ENCODE measurements at regions not wholly inside any gene's neighbourhood (a gene's known extent, or its start where the extent isn't known, plus 50 kb on each side); places are given as distances from the start of the nearest gene placed in this dataset.

DNA sequence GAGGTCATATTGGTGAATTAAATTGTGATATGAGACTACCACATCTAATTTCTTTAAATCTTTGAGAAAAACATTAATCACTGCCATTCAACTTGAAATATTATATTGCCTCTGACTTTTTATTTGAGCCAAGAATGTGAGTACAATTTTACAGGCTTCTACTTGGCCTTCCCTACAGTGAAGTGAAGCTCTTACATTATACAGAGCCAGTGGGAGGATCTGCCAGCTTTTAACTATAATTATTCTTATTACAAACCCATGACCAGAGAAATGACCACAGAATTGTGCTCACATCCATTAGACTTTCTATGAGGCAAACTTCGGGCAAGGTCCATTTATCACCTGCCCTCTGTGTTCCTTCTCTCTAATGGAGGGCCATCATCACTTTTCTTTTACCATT, 114.2 kb downstream of the RERGL start:
- Histone ChIP-seq H3K4me1 (no peaks in the 10 kb centered on the region), H3K27ac (no peak overlapping the region), H3K9me3 (no peaks in the 10 kb centered on the region), H3K27me3 (no peaks in the 10 kb centered on the region), H3K36me3 (no peaks in the 10 kb centered on the region), H3K4me3 (no peak overlapping the region)
- DNase-seq (ENCODE audit: low spot score in 2 of 2), result no peak
- TF ChIP-seq POLR2A (IDR thresholded peaks at IDR 0.05), result no peak
- no peak for TF ChIP-seq POLR2AphosphoS5 (IDR thresholded peaks at IDR 0.05)
- TF ChIP-seq, protein P1, sequence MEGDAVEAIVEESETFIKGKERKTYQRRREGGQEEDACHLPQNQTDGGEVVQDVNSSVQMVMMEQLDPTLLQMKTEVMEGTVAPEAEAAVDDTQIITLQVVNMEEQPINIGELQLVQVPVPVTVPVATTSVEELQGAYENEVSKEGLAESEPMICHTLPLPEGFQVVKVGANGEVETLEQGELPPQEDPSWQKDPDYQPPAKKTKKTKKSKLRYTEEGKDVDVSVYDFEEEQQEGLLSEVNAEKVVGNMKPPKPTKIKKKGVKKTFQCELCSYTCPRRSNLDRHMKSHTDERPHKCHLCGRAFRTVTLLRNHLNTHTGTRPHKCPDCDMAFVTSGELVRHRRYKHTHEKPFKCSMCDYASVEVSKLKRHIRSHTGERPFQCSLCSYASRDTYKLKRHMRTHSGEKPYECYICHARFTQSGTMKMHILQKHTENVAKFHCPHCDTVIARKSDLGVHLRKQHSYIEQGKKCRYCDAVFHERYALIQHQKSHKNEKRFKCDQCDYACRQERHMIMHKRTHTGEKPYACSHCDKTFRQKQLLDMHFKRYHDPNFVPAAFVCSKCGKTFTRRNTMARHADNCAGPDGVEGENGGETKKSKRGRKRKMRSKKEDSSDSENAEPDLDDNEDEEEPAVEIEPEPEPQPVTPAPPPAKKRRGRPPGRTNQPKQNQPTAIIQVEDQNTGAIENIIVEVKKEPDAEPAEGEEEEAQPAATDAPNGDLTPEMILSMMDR (IDR thresholded peaks at IDR 0.05), result no peak
- intact Hi-C loops (cut with DNase I; ENCODE audit: low total_unique reads), result no loop called here

DNA sequence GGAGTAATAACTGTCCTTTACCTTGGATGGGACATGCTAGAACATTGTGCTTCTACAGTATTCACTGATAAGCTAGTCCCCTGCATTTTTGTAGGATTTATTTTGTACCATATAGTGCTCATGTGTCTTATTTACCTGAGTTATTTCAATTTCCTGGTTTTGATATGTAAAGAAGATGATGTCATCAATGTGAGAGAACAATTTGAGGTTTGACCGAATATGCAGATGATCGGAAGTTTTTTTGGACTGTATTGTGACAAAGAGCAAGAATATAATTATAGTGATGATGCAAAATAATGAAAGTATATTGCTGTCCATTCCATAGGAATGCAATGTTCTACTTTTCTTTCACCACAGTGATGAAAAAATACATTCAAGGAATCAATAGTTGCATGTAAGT, 114.8 kb downstream of the RERGL start:
- no peak for DNase-seq (ENCODE audit: low spot score in 2 of 2)
- Histone ChIP-seq H3K27me3 (no peaks in the 10 kb centered on the region), H3K27ac (no peak overlapping the region), H3K4me3 (no peak overlapping the region), H3K9me3 (no peaks in the 10 kb centered on the region), H3K4me1 (no peaks in the 10 kb centered on the region), H3K36me3 (no peaks in the 10 kb centered on the region)
- TF ChIP-seq POLR2AphosphoS5 (IDR thresholded peaks at IDR 0.05), result no peak
- TF ChIP-seq, protein P1 (IDR thresholded peaks at IDR 0.05), result no peak
- no peak for TF ChIP-seq POLR2A (IDR thresholded peaks at IDR 0.05)
- intact Hi-C loops (cut with DNase I; ENCODE audit: low total_unique reads), result no loop called here

DNA sequence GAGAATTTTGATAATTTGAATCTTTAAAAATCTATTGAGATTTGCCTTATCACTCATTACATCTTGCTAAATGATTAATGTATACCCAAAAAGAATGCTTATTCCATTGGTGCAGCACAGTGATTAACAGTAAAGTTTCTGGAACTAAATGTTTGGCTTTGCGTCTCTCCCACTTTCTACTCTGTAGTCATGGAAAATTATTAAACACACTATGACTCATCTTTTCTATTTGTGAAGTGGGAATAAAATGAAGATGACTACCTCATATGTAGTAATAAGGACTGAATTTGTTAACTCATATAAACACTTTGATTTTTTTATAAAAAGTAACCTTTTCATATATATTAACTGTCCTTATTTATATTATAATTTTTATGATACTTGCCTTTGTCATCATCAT, 118.1 kb downstream of the RERGL start:
- no peaks in the 10 kb centered on the region for H3K4me1 ChIP-seq
- TF ChIP-seq POLR2AphosphoS5 (IDR thresholded peaks at IDR 0.05), result no peak
- TF ChIP-seq, protein P1 (IDR thresholded peaks at IDR 0.05), result no peak
- no peak for TF ChIP-seq POLR2A (IDR thresholded peaks at IDR 0.05)
- no peaks in the 10 kb centered on the region for H3K36me3 ChIP-seq
- H3K27me3 ChIP-seq, result no peaks in the 10 kb centered on the region
- no peak overlapping the region for H3K4me3 ChIP-seq
- DNase-seq (ENCODE audit: low spot score in 2 of 2), result no peak
- H3K9me3 ChIP-seq, result no peaks in the 10 kb centered on the region
- H3K27ac ChIP-seq, result no peak overlapping the region
- intact Hi-C loops (cut with DNase I; ENCODE audit: low total_unique reads), result no loop called here

DNA sequence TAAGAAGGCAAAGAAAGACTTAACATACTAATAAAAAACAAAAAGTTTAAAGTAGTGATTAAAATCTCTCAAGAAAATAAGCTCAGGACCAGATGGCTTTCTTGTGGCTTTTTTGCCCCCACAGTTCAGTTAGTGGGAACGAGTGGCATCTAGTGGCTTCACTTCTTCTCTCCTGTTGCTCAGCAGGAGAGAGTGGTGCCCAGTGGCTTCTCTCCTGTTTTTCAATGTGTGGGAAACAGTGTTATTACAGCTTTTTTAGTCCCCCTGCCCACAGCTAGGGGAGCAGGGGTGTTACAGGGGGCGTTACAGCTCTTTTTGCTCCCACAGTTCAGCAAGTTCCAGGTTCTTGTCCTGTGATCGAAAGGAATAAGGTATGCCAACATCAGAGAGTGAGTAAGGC, 135.2 kb downstream of the RERGL start:
- Histone ChIP-seq H3K9me3 (no peaks in the 10 kb centered on the region), H3K27me3 (no peaks in the 10 kb centered on the region), H3K4me3 (no peak overlapping the region), H3K4me1 (no peaks in the 10 kb centered on the region), H3K27ac (no peak overlapping the region), H3K36me3 (no peaks in the 10 kb centered on the region)
- no peak for TF ChIP-seq POLR2AphosphoS5 (IDR thresholded peaks at IDR 0.05)
- TF ChIP-seq POLR2A (IDR thresholded peaks at IDR 0.05), result no peak
- TF ChIP-seq, protein P1 (IDR thresholded peaks at IDR 0.05), result no peak
- no peak for DNase-seq (ENCODE audit: low spot score in 2 of 2)
- intact Hi-C loops (cut with DNase I; ENCODE audit: low total_unique reads), result no loop called here

DNA sequence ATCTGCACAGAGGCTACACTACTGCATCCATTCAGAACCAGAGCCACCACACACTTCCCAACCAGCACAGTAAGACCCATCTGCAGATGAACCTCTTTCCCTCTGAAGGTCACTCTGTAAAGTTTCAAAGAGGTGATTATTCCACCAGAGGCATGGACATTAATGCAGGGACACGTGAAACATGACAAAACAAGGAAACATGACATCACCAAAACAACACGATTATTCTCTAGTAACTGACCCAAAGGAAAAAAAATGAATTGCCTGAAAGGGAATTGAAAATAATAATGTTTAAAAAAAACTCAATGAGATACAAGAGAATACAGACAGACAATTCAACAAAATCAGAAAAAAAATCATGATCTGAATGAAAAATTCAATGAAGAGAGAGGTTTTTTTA, 139.1 kb downstream of the RERGL start:
- H3K4me3 ChIP-seq, result no peak overlapping the region
- no peaks in the 10 kb centered on the region for H3K36me3 ChIP-seq
- no peaks in the 10 kb centered on the region for H3K27me3 ChIP-seq
- no peak for DNase-seq (ENCODE audit: low spot score in 2 of 2)
- no peaks in the 10 kb centered on the region for H3K4me1 ChIP-seq
- no peak overlapping the region for H3K27ac ChIP-seq
- TF ChIP-seq, protein P1 (IDR thresholded peaks at IDR 0.05), result no peak
- no peak for TF ChIP-seq POLR2AphosphoS5 (IDR thresholded peaks at IDR 0.05)
- no peaks in the 10 kb centered on the region for H3K9me3 ChIP-seq
- intact Hi-C loops (cut with DNase I; ENCODE audit: low total_unique reads), result no loop called here
